SKM-1 treated with dmso at 0.1 percent for 144 hours (cell line): ENCODE measurements at regions not wholly inside any gene's neighbourhood (a gene's known extent, or its start where the extent isn't known, plus 50 kb on each side); places are given as distances from the start of the nearest gene placed in this dataset.
"Not testable (repeated sequence)": the region's sequence is repeated elsewhere in the genome, so short reads cannot be mapped to it uniquely, and the experiment has no call there.

Experiments used
- DNase-seq: peaks from one replicate; lab custom pipeline; 2025; ENCODE audit not compliant: unreplicated experiment; lab: John Stamatoyannopoulos, UW

DNA sequence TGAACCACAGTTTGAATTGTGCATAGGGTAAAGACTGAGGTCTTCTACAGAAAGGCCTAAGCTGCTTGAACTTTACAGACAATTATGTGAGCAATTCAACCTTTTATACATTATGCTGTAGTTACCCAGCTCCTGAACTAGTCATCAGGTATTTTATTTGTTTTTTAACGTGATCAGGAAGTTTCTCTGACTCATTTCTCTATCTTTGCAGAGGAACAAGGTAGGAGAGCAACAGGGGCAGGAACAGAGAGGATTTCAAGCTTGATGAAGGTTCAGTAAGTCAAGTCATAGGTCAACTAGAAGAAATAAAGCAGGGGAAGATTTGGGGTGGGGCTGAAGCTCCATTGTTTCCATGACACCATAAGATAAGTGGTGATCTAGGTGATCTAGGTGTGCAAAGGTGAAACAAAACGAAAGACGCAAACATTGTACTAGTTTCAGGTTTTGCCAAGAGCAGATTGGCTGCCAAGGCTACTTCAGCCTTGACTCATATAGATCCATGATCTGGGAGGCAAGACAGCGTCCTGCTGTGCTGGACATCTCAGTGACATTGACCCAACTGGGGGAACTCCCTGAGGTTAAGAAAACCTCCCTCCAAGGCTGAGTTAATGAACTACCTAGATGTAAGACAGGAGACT lies 198.1 kb downstream of the DAD1 start:
- no peak for DNase-seq

GRCh38 chr14:22390195-22390594 lies 198.8 kb downstream of the DAD1 start:
- DNase-seq: no peak

GRCh38 chr14:22388669-22389595 lies 200.1 kb downstream of the DAD1 start:
- no peak for DNase-seq

DNA sequence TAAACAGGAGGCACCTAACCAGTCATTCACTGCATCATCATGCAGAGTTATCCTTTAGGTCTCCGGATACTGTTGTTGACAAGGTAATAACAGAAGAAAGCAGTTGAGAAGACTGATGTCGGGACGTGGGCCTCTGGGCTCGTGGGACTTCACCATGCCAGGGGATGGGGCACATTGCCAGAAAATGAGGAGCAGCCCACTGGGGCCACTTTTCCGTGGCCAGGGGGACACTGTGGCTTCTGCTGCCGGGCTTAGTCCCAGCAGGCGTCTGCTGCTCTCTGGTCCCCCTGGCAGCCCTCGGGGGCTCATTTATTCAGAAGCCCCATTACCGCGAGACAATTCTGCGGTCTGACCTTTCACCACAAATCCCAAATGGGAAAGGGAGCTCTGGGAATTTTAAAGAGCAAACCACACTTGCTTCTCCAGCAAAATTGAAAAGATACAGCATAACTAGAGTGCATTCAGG lies 201.2 kb downstream of the DAD1 start:
- DNase-seq: no peak

DNA sequence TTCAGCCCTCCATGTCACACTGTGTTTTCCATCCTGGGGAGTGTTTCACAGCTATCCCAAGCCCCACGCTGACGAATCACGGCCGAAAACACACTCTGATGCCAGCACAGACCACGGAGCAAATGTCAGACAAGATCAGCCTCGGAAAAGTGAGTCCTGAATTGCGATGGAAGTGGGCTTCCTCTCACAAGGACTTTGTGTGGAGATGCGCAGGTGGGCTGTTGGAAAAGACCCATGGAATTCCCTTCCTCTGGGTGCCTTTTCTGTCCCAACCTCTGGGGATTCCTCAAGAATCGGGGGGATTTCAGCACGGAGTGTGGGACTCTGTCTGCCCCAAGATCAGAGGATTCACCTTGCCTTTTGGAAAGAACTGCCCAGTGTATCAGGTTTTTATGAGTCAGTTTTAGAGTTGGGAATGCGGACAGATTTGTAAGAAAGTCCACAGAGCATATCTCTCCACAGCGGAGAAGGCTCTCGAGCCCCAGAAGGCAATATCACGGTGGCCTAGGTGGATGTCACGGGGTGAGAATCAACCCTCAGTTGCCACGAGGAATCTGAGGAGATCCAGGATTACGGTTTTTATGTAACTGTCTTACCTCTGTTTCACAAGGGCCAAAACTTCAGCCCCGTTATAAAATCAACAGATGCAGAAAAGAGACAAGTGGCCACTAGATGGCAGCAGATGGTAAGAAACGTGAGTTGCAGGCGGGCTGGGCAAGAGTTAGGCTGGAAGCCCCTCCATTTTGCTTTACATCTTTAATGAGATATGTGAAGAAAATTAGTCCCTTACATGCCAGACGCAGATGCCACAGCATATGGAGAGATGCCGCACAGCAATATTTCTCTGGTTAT lies 201.9 kb downstream of the DAD1 start:
- peak; percentile 16 for DNase-seq

GRCh38 chr14:22384974-22385526 lies 204.0 kb downstream of the DAD1 start:
- DNase-seq: no peak

DNA sequence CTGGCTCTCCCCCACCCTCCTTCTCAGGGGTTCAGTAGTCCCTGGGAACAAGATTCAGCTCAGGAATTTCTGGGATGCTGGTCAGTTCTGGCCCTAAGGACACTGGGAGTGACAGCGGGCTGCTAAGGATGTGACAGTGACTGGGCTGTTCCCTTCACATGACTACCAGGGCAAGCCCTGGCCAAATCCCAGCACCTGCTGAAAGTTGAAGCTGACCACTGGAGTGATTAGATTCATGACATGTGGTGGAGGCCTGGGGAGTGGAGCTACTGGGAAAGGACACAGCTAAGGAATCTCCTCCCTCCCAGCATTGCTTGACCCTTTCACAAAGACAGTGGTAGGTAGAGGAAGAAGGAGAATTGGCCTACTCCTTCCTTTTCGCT lies 204.9 kb downstream of the DAD1 start:
- no peak for DNase-seq

- no peak for DNase-seq
Observed at GRCh38 chr14:22383515-22384166, 205.4 kb downstream of the DAD1 start.

GRCh38 chr14:22382955-22383354 lies 206.1 kb downstream of the DAD1 start:
- DNase-seq: no peak

- DNase-seq: no peak
Observed at GRCh38 chr14:22382395-22382794, 206.6 kb downstream of the DAD1 start.

- no peak for DNase-seq
Observed at GRCh38 chr14:22381766-22382165, 207.3 kb downstream of the DAD1 start.

GRCh38 chr14:22381408-22381760 lies 207.6 kb downstream of the DAD1 start:
- no peak for DNase-seq

DNA sequence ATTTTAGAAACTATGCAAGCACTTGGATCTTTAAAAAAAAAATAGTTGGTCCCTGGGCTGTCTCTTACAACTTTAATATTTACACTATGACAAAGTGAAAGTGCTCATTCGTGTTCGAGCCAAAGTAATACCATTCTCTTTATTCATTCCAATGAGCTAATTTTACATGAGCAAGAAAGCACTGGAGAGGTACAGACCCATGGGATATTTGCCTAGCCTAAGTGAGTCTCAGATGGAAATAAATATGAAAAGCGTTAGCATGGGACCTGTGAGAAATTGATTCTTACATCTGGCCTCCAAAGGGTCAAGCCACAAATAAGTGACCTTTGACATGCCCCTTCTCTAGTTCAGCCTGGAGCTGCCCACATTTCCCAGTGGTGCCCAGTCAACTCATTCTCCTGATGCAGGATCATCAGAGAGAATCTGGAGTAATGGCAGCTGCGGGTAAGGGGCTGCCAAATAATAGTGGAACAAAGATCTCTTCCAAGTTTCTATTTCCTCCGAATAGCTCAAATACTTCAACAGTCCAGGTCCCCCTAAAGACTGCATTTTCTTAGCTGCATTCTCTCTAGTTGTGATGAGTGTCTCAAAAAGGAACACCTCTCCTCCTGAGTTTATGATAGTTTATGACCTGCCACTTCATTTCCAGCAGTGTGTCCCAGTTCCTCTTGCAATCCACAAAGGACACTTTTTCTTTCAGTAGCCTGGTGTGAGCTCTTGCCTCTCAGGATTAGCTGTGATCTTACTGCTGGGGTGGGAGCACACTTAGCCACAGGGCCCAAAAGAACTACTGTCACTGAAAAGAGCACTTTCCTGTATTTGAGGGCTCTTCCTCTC lies 208.2 kb downstream of the DAD1 start:
- no peak for DNase-seq

DNA sequence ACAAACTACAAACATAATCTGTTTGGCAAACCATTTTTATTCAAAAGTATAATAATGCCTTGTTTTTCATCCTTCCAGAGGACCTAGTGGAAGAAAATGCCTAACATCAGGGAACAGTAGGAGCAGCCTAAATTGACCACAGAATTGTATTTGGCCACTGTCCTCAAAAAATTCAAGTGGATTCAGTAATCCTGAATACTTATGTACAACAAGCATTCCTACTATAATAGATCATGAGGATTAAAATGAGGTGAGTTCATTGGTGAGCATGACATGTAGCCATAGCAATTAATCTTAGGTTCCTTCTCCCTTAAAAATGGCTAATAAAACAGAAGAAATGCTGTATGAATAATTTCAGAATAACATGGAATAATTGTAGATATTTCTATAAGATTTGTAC lies 209.3 kb downstream of the DAD1 start:
- no peak for DNase-seq

- DNase-seq: no peak
Observed at GRCh38 chr14:22378181-22378580, 210.8 kb downstream of the DAD1 start.

DNA sequence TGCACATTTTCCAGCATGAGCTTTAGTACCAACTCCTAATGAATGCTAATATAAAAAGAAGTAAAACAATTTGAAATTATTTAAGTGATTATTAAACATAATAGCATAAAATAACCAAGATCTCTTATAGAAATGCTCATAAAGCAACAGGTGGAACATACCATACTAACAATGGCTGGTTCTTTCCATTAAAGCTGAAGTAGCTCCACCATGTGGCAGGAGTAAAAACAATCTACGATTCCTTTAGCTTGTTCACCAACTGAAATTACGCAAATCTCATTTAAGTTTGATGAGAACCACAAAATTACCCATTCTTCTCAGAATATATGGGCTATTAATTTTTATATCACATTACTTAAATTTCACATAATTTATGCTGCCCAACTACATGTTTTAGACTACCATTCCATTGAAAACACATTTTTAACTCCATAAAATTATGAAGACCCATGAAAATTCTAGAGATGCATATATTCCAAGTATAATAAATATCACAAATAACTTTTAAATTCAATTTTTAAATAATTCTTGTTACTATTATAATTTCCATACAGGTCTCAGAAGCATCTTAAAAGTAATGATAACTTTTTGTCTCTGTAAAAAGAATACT lies 213.6 kb downstream of the DAD1 start:
- peak; percentile 17 for DNase-seq

DNA sequence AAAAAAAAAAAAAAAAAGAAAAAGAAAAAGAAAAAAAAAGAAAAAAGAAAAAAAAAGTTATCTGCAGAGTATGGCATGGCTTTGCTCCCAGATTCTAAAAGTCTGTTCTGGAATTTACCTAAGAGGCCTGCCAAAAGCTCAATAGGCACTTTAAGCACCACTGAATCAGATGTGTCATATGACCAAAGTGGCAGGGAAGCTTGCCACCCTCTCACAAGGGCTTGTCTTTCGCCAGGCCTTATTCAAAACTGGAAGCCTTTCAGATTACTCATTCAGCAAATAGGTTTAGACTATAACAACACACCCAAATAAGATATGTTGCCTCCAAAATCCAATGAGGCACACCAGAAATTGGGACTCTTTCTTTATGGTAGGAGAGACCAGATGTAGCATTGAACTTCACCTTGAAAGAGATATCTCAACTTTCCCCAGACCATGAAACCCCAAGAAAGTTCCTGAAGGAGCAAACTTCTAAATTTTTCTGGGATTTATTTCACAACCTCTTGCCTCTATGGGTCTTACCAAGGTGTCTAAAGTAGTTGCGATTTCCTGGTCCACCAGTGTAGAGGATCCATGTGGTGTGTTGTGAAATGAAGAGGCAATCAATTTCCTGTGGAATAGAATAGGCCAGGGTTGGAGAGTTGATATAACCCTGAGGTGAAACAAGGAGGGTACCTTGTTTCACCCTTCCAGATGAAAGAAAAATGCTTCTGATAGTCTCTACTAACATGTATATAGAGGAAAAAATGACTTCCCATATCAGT lies 218.8 kb downstream of the DAD1 start:
- no peak for DNase-seq

DNA sequence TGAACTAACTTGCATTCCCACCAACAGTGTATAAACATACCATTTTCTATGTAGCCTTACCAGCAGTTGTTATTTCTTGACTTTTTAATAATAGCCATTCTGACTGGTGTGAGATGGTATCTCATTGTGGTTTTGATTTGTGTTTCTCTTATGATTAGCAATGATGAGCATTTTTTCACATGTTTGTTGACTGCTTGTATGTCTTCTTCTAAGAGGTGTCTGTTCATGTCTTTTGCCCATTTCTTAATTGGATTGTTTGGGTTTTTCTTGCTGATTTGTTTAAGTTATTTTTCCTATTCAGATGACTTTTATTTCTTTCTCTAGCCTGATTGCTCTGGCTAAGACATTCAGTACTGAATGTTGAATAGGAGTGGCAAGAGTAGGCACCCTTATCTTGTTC lies 230.3 kb downstream of the DAD1 start:
- DNase-seq: no peak

- not testable (repeated sequence) for DNase-seq
Observed at GRCh38 chr14:22349281-22349680, 239.7 kb downstream of the DAD1 start.
